ENCODE measurements at regions not wholly inside any gene's neighbourhood (a gene's known extent, or its start where the extent isn't known, plus 50 kb on each side); places are given as distances from the start of the nearest gene placed in this dataset.

- DNase-seq (ENCODE audit: low read depth in 3 of 3), result no peak
These were observed 62.2 kb upstream of the ZNF462 start for GRCh38 chr9:106800701-106801270.

- DNase-seq (ENCODE audit: low read depth in 3 of 3), result no peak
These were observed 61.1 kb upstream of the ZNF462 start for GRCh38 chr9:106801816-106802215.
